GM12873 (cell line): ENCODE measurements at regions not wholly inside any gene's neighbourhood (a gene's known extent, or its start where the extent isn't known, plus 50 kb on each side); places are given as distances from the start of the nearest gene placed in this dataset.

Experiments used
- CTCF ChIP-seq: IDR thresholded peaks from 2 replicates; pipeline ENCODE4 v1.5.1; 2012; ENCODE audit warnings: low read depth, mild to moderate bottlenecking, moderate library complexity, low read length, control low read depth; ENCODE audit not compliant: insufficient read depth; ENCODE audit errors: missing control alignments

GRCh38 chr2:172260336-172260735 is 157.6 kb upstream of the DLX2 start:
- no peak for TF ChIP-seq CTCF

- no peak for TF ChIP-seq CTCF
Observed at GRCh38 chr2:172261292-172261691, 158.6 kb upstream of the DLX2 start.

- no peak for TF ChIP-seq CTCF
Observed at GRCh38 chr2:172262486-172262885, 159.8 kb upstream of the DLX2 start.

GRCh38 chr2:172270278-172271079 is 156.9 kb upstream of the ITGA6 start:
- TF ChIP-seq CTCF = no peak

GRCh38 chr2:172273910-172274571 is 153.3 kb upstream of the ITGA6 start:
- no peak for TF ChIP-seq CTCF

- no peak for TF ChIP-seq CTCF
Observed at GRCh38 chr2:172275239-172275638, 152.1 kb upstream of the ITGA6 start.

- no peak for TF ChIP-seq CTCF
Observed at GRCh38 chr2:172276961-172277360, 150.4 kb upstream of the ITGA6 start.
